ENCODE measurements at regions not wholly inside any gene's neighbourhood (a gene's known extent, or its start where the extent isn't known, plus 50 kb on each side); places are given as distances from the start of the nearest gene placed in this dataset.

DNA sequence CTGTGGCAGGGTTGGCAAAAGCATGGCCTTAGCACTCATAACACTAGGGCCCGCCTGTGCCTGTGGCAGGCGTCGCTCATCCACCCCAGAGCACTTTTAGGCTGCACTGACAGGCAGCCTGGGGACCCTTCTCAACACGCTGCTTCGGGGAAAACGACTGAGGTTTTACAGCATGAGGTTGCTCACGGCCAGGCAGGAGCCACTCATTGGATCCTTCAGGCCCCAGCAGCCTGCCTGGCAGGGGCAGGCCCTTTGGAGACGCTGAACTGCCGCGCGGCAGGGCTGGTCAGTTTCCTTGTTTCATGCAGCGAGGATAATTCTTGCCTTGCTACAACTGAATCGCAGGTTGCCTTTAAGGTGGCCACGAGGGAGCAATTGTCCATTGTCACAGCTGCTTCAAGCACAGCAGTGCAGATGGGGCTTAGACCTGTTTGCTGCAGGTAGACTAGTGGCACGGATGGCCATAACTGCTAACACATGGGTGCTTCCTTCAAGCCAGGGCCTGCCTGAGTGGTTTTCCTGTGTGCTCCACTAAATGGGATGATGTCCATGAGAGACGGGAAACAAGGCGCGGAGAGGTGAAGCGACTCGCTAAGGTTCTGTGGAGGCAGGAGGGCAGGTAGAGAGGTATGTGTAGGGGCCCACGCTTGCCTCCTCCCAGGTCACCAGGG, 49.9 kb upstream of the HS6ST1 start:
- in situ Hi-C loops (cut with HindIII; ENCODE audit: low sequenced_read_pairs) = no loop called here

GRCh38 chr2:128369108-128369555, 50.5 kb upstream of the HS6ST1 start:
- in situ Hi-C loops (cut with HindIII; ENCODE audit: low sequenced_read_pairs) = no loop called here

DNA sequence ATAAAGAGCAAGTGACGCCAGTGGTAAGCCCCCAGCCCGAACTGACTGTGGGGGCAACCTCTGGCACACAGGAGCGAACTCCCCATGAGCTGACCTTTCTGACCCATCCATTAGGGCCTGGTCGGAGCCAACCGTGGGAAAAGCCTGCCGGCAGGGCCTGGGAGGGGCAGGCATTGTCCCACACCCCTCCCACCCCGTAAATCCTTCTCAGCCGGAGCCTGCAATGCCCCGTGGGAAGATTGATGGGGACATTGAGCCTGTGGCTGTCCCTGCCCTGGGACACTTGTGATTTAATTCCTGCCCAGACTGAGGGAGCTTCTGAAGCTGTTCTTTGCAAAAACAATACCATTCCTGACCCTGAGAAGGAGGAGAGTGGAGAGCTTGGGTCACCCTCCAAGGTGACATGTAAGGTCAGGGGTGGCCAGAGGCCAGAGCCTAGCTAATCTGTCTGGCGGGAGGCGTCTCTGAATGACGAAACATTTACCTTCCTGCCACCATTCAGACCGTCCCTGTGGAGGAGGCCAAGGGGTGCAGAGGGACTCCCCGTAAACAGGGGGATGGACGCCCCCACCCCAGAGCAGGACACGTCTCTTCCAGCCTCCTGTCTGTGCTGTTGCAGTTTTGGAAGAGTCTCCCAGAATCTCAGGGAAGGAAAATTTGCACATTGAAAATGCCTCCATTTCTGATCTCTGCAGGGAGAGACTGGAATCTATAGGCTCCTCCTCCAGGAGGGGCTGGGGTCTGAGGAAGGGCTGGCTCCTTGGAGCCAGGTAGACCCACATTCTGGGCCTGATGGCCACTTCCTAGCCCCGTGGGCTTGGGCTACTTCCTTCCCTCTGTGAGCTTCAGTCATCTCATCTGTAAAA, 51.2 kb upstream of the HS6ST1 start:
- in situ Hi-C loops (cut with HindIII; ENCODE audit: low sequenced_read_pairs) = no loop called here

DNA sequence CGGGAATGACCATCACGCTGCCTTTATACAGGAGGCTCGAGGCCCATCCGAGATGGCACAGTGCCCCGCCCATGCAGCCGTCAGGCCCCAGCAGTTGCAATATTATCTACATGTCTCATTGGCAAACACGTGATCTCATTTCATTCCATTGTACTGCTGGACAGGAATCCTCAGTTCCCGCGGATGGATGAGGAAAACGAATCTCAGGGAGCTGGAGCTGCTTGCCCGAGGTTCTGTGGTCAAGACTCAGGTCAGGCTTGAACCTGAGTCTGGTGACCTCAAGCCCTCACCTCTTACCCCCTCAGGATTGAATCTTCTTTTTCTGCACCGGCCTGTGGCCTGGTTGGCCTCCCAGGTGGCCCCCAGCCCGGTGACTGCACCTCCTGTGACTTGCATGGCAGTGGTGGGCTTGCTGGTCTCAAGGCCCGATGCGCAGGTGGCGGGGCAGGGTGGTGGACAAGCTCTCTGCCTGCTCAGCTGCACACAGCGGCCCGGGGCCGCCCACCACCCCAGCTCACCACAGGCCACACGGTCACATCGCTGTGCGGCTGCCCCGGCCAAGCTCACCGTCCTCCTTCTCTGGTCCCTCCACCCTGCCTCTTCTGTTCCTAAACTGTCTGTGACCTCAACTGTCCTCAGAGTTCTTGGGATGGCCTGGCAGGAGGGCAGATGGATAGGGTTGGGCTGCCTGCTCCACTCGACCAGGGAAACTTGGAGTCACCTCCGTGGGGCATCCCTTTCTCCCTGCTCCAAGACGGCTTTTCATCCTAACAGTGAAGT, 52.0 kb upstream of the HS6ST1 start:
- in situ Hi-C loops (cut with HindIII; ENCODE audit: low sequenced_read_pairs) = no loop called here

DNA sequence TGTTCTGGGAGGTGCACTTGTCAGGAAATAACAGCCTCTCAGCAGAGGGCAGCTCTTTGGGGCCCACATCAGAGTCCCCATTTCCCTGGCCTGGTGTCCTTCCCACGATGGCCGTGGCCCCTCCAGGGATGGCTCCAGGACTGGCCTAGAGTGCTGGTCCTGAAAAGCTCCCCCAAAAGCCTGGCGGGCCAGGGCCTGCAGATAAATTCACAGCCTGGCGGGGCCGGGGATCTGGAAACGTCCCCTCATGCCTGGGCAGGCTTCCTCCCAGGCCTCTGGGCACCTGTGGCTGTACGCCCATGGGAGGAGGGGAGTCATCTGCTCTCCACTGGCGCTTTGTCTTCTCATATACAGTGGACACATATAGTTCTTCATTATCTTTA, 52.6 kb upstream of the HS6ST1 start:
- in situ Hi-C loops (cut with HindIII; ENCODE audit: low sequenced_read_pairs) = no loop called here

DNA sequence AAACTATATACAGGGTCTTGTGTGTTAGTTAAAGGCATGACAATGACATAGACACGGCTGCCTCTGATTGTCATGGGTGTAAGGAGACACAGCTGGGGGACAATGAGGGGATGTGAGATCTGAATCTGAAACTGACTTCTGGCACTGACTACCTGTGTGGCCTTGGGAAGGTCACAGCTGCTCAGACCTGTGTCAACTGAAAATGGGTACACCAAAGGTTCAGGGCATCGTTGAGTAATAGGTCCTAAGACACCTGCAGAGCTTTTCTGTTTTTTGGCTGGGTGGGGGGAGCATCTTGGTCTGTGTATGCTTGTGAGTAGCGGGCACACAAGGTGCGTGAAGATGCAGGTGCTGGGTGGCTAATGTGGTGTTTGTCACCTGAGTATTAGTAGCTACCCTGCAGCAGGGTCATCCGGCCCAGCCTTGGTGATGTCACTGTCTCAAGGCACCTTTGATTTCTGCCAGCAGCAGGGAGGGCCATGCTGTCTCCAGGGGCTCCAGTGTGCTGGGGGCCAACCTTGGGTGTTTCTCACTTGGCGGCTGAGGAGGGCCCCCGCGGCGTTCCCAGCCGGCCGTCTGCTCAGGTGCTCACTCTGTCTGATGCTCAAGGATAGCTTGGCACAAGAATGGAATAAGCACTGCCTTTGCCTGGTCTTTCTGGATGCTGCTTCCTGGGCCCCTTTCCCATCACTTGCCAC, 53.1 kb upstream of the HS6ST1 start:
- in situ Hi-C loops (cut with HindIII; ENCODE audit: low sequenced_read_pairs) = no loop called here

GRCh38 chr2:128372621-128373341, 54.1 kb upstream of the HS6ST1 start:
- in situ Hi-C loops (cut with HindIII; ENCODE audit: low sequenced_read_pairs) = no loop called here

DNA sequence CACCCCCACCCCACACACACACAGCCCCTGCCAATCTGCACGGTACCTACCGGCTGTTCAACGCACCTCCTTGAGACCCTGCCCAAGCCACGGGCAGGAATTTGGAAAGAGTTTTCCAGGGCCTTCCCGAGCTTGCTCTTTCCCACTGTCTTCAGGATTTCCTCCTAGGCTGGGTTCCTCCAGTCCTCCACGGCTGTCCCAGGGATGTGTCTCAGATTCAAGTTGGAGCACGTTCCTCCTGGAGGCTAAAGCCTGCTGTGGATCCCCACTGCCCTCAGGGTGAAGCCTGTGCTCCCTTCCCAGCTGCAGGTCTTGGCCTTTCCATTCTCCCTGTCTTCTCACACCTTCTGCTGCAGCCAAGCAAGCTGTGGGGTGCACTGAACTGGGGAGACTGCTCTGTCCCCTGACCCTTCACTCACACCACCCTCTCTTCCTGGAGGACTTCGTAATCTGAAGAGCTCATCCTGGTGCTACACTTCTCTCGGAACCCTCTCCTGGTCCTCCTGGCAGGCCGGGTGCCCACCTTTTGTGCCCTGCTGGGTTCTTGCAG, 54.9 kb upstream of the HS6ST1 start:
- in situ Hi-C loops (cut with HindIII; ENCODE audit: low sequenced_read_pairs) = no loop called here

DNA sequence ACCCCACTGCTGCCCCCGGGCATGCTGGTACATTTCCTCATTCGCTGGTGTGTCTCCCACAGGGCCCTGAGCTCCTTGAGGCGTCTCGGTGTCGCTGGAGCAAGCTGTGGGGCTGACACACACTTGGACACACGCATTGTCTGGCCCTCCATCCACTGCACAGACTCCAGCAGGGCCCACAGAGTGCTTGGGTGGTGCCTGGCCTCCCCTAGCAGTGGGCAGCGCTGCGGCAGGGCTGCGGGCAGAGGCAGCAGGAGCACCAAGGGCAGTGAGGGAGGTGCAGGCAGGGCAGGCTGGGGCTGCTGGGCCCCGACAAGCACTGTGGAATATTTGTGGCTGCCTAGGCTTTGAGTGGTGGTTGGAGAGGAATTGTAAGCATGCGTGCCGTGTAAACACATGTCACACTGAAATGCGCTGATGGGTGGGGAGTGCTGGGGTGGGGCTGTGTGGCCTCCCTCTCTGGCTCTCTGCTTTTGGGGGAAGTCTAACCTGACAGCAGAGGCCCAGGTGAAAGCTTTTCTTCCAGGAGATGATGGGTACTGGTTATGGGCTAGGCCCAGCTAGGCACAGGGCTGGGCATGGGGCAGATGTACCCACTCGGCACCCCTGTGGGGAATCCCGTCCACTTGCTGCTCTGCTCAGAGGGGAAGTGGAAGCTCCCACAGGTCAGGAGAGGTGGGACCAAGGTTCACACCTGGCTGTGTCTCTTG, 55.5 kb upstream of the HS6ST1 start:
- in situ Hi-C loops (cut with HindIII; ENCODE audit: low sequenced_read_pairs) = no loop called here

GRCh38 chr2:128374711-128375413, 56.2 kb upstream of the HS6ST1 start:
- in situ Hi-C loops (cut with HindIII; ENCODE audit: low sequenced_read_pairs) = no loop called here

DNA sequence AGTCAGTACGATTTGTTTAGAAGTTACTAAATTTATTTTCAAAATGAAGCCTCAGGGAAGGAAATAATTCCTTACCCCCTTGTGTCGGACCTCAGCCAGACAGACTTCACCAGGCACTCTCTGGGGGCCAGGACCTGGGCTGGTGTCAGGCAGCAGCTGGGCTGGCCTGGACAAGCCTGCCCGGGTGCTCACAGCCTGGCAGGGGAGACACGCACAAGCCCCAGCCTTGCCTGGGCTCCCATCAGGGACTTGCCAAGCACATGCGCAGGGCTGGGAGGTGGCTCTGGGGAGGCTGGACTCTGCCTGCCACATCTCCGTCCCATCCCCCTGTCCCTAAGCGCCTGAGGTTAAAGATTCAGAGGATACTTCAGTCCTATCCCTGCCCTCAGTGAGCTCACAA, 56.8 kb upstream of the HS6ST1 start:
- in situ Hi-C loops (cut with HindIII; ENCODE audit: low sequenced_read_pairs) = no loop called here

DNA sequence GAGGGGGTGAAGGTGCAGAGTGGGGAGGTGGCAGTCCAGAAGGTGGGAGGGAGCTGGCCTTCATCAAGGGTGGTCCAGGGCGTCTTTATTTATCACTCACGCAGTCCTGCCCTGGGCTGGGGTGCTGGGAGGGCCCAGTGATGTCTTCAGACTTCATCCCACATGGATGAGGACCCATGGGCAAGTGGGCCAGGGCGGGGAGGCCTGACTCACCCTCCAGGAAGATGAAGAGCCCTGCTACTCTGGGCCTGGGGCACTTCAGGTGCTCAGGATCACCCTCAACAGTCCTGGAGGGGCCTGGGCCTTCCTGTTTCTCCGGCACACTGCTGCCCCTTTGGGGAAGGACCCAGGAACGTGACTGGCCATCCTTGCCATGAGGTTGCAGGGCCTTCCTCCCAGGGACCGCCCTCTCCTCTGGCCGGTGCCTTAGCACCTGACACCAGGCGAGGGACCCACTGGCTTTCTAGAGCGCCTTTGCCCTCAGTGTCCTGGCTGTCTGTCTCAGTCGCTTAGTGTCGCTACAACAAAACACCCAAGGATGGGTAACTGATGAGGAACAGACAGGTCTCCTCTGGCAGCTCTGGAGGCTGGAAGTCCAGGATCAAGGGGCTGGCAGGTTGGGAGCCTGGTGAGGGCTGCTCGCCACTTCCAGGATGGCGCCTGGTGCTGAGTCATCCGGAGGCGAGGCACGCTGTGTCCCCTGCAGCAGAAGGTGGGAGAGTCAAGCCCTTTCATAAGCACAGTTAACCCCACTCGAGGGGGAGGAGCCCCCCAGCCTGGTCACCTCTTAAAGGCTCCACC, 57.8 kb upstream of the HS6ST1 start:
- in situ Hi-C loops (cut with HindIII; ENCODE audit: low sequenced_read_pairs) = no loop called here

- in situ Hi-C loops (cut with HindIII; ENCODE audit: low sequenced_read_pairs) = no loop called here
Observed at GRCh38 chr2:128377071-128377910, 58.6 kb upstream of the HS6ST1 start.

- in situ Hi-C loops (cut with HindIII; ENCODE audit: low sequenced_read_pairs) = no loop called here
Observed at GRCh38 chr2:128378231-128379020, 59.8 kb upstream of the HS6ST1 start.

DNA sequence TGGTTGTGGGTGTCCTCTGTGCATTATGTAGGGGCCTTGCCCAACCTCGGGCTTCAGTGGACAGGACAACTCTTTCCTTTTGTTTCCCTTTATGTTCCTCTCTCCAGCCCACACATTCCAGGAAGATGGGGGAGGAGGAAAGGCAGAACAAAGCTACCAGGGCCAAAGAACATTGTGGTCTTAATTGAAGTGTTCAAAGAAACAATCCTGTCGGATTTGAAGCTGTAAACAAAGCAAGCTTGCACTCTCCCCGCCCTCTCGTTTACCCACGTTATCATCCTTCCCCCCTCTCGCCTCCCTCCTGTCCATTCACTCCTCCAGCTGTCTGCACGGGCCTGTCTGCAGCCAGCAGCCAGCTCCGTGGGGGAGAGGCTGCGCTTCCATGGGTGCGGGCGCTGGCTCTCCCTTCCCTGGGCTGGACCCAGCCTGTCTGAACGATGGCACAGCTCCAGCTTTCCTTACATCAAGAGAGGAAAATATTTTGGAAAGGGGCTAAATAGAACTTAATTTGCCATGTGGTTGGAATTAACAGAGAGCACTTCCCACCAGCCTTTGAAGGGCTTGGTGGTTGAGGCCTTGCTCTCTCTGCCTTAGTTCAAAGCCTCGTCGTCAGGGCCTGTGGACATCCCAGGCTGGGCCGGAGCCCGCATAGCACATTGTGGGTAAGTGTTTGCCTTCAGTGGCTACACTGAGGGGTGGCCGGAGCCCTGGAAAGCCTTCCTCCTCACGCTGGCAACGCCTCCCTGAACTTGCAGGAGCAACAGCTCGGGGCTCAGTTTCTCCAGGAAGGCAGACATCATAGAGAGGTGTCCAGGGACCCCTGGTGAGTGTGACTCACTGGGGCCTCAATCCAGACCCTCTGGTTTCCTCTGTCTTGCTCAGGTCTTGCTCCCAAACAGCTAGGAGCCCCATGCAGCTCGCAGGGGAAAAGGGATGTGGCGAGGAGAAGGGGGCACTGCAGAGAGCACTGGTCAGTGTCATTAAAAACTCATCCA, 60.6 kb upstream of the HS6ST1 start:
- in situ Hi-C loops (cut with HindIII; ENCODE audit: low sequenced_read_pairs) = no loop called here
